Ovary (tissue), 7 donors: ENCODE measurements at regions not wholly inside any gene's neighbourhood (a gene's known extent, or its start where the extent isn't known, plus 50 kb on each side); places are given as distances from the start of the nearest gene placed in this dataset.

ENCODE experiments used
- DNase-seq, 5 donors: peaks; one replicate each; pipeline ENCODE4 v3.0.0-alpha.2; 2019 to 2020
- H3K27ac ChIP-seq, 2 donors: fragments of 200-600 bp; one replicate each; pipeline versions ENCODE4 v1.5.1 to v1.8.0; 2019 to 2022
- H3K27me3 ChIP-seq: fragments of 200-600 bp; one replicate; pipeline ENCODE4 v1.8.0; 2022
- H3K36me3 ChIP-seq: fragments of 200-600 bp; sonication (generic); one replicate; pipeline ENCODE4 v1.5.1; 2019
- H3K4me1 ChIP-seq: one replicate; pipeline ENCODE4 v1.8.1; 2013; ENCODE audit warnings: mild to moderate bottlenecking, moderate library complexity; ENCODE audit not compliant: insufficient read depth
- H3K4me3 ChIP-seq: fragments of 200-600 bp; sonication (generic); one replicate; pipeline ENCODE4 v1.5.1; 2017
- H3K9me3 ChIP-seq, 2 donors: fragments of 200-600 bp in 1 of 2; sonication (generic) in 1 of 2; one replicate each; pipeline versions ENCODE4 v1.5.1 to v1.8.1; 2013 to 2019; ENCODE audit warnings: mild to moderate bottlenecking in 1 of 2, moderate library complexity in 1 of 2
- EP300 ChIP-seq: sonication (generic); formaldehyde crosslinking; IDR thresholded peaks from one replicate; pipeline ENCODE4 v1.6.1; 2017; ENCODE audit warnings: antibody characterized with exemption
- POLR2A ChIP-seq: fragments of 450-650 bp; IDR thresholded peaks from one replicate; pipeline ENCODE4 v1.6.1; 2017; ENCODE audit warnings: antibody characterized with exemption, mild to moderate bottlenecking, moderate library complexity
- WGBS, 3 donors: extraction: QIAGEN DNeasy Blood & Tissue Kit in 1 of 3; methylation state at CpG; one replicate each; pipeline versions ENCODE4 v1.1.5 to v1.1.7; 2013 to 2017; 5-methylcytosine and 5-hydroxymethylcytosine counted together
- intact Hi-C, 4 donors: fragments of 100-400 bp; cut with DNase I; formaldehyde crosslinking; loops; one replicate each; pipeline versions ENCODE4 v1.11.0 to v1.15.1; 2022 to 2023
- TF ChIP-seq, protein P1 (sequence below), 3 donors: fragments of 450-650 bp in 2 of 3; fragments of 200-600 bp in 1 of 3; IDR thresholded peaks; one replicate each; pipeline versions ENCODE4 v1.5.1 to v1.8.0; 2016 to 2022; ENCODE audit warnings: antibody characterized with exemption in 3 of 3, mild to moderate bottlenecking in 1 of 3
- donor health status: DM: no; HTN: no; CAD: no; lungs with moderate emphysema.
- donor health status: DM: no; HTN: no; CAD: no.
- donor health status: Bipolar disorder and iron deficiency.
- donor health status: DM: no; HTN: no; CAD: no.
- donor health status: DM: yes; HTN: yes; CAD: no.

DNA sequence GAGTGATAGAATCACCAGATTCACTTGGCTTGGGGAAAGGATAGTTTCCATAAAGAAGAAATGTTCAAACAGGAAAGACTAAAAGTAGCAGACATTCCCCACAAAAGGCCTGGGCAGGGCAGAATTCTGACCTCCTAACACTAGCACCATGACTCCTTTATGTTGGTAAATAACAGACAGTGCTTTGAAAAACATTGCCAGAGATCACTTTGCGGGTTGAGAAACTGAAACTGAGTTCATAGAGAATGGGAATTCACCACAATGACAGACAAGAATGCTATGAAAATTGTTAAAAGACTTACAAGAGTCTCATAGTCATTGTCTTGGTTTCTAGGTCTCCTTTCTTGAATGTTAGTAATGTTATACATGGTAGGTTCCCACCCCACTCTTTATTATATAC lies 172.5 kb upstream of the GLRA1 start:
- Histone ChIP-seq H3K4me1 (no peaks in the 10 kb centered on the region), H3K36me3 (no peaks in the 10 kb centered on the region), H3K27ac (no peak overlapping the region), H3K27me3 (no peaks in the 10 kb centered on the region), H3K9me3 (no peaks in the 10 kb centered on the region), H3K4me3 (no peak overlapping the region)
- intact Hi-C loops: no loop called here
- WGBS, 3 donors: 49 to 51% (median 50%) methylated on average over 1 of the region's 1 CpG
- no peak for DNase-seq
- TF ChIP-seq EP300: no peak
- TF ChIP-seq, protein P1, sequence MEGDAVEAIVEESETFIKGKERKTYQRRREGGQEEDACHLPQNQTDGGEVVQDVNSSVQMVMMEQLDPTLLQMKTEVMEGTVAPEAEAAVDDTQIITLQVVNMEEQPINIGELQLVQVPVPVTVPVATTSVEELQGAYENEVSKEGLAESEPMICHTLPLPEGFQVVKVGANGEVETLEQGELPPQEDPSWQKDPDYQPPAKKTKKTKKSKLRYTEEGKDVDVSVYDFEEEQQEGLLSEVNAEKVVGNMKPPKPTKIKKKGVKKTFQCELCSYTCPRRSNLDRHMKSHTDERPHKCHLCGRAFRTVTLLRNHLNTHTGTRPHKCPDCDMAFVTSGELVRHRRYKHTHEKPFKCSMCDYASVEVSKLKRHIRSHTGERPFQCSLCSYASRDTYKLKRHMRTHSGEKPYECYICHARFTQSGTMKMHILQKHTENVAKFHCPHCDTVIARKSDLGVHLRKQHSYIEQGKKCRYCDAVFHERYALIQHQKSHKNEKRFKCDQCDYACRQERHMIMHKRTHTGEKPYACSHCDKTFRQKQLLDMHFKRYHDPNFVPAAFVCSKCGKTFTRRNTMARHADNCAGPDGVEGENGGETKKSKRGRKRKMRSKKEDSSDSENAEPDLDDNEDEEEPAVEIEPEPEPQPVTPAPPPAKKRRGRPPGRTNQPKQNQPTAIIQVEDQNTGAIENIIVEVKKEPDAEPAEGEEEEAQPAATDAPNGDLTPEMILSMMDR (IDR thresholded peaks at IDR 0.05): no peak
- TF ChIP-seq POLR2A: no peak

DNA sequence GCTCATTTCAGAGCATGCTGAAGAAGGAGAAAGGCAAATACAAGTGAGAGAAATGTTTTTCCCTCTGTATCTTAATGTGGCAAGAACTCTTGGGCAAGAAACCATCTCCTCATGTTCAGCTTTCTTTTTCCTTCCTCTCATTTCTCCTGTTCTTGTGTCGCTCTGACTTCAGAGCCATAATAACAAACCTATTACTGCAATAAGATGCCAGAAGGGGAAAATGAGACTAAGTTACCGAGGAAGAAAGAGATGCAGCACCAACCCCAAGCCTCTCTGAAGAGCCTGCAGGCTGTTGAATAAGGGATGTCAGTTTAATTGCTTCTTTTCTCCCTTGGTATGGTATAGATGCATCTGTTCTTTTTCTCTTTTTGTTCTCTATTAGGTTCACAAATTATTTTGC lies 170.1 kb upstream of the GLRA1 start:
- Histone ChIP-seq H3K9me3 (no peaks in the 10 kb centered on the region), H3K27me3 (no peaks in the 10 kb centered on the region), H3K4me3 (no peak overlapping the region), H3K36me3 (no peaks in the 10 kb centered on the region), H3K4me1 (no peaks in the 10 kb centered on the region), H3K27ac (no peak overlapping the region)
- intact Hi-C loops: no loop called here
- TF ChIP-seq POLR2A: no peak
- TF ChIP-seq, protein P1 (IDR thresholded peaks at IDR 0.05): no peak
- TF ChIP-seq EP300: no peak
- DNase-seq: no peak
- 64 to 79% (median 75%) methylated on average over 2 of the region's 2 CpGs for WGBS, 3 donors

DNA sequence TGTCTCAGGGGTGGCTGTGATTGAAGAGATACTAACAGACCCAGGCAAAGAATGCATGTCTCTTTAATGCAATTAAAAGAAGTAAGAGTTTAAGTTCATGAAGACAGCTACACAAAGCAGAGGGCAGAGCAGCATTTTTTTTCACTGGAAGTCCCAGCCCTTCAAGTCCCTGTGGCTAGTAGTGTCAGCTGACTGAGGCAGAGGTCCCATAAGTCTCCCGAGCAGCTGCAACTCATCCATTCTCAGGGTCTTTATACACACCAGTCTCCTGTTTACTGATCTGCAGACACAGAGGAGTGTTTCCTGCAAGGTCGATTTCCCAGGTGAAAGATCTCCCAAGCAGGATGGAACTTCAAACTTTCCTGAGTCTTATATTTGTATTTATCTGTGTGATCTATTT lies 169.4 kb upstream of the GLRA1 start:
- Histone ChIP-seq H3K27ac (no peak overlapping the region), H3K27me3 (no peaks in the 10 kb centered on the region), H3K36me3 (no peaks in the 10 kb centered on the region), H3K4me3 (no peak overlapping the region), H3K4me1 (no peaks in the 10 kb centered on the region), H3K9me3 (no peaks in the 10 kb centered on the region)
- no peak for DNase-seq
- intact Hi-C loops: no loop called here
- TF ChIP-seq EP300: no peak
- WGBS, 3 donors: 12 to 20% (median 20%) methylated on average over 2 of the region's 2 CpGs

DNA sequence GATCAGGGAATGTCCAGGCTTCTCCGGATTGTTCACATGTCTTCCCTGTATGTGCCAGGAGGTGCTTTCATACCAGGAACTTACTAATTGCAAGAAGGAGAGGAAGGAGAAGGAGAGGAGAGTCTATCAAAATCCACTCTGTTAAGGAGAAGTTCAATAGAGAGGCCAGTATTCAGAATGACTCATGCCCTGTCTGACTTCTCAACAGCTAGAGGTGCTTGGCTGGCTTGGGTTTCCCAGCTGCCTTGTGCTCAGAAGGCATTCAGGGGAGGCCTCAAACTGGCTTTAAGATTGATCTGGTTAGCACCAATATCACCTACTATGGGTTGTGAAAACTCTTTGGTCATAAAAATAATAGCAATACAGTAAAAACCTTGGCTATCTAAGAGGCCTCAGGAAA lies 167.9 kb upstream of the GLRA1 start:
- 68 to 80% (median 75%) methylated on average over 1 of the region's 1 CpG for whole genome bisulfite sequencing, 3 donors
- no peaks in the 10 kb centered on the region for H3K9me3 ChIP-seq
- H3K27ac ChIP-seq: no peak overlapping the region
- no peak overlapping the region for H3K4me3 ChIP-seq
- H3K36me3 ChIP-seq: no peaks in the 10 kb centered on the region
- no peaks in the 10 kb centered on the region for H3K27me3 ChIP-seq
- TF ChIP-seq EP300: no peak
- TF ChIP-seq, protein P1 (IDR thresholded peaks at IDR 0.05): no peak
- TF ChIP-seq POLR2A: no peak
- intact Hi-C loops: no loop called here
- no peaks in the 10 kb centered on the region for H3K4me1 ChIP-seq
- DNase-seq: no peak

DNA sequence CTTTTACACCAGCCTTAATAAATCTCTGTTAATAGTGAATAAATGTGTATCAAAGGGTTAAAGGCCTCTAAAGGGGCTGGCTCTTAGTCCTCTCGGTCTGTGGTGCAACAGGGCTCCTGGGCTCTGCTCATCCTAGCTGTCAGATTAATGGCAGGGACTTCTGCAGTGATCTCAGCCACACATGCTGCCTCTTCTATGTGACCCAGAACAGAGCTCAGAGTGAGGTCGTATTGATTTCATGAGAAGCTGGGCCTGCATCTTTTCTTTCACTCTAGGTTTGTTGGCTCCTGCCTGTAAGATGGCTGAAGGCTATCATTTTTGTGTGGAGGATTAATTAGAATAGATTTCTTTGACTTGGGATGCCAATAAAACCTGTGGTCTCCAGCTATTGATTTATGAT lies 165.0 kb upstream of the GLRA1 start:
- no peak overlapping the region for H3K27ac ChIP-seq
- no peaks in the 10 kb centered on the region for H3K27me3 ChIP-seq
- no peak for DNase-seq
- WGBS, 3 donors: 58 to 66% (median 58%) methylated on average over 2 of the region's 2 CpGs
- H3K4me3 ChIP-seq: no peak overlapping the region
- no peaks in the 10 kb centered on the region for H3K9me3 ChIP-seq
- H3K36me3 ChIP-seq: no peaks in the 10 kb centered on the region
- TF ChIP-seq EP300: no peak
- TF ChIP-seq POLR2A: no peak
- intact Hi-C loops: no loop called here
- no peaks in the 10 kb centered on the region for H3K4me1 ChIP-seq

DNA sequence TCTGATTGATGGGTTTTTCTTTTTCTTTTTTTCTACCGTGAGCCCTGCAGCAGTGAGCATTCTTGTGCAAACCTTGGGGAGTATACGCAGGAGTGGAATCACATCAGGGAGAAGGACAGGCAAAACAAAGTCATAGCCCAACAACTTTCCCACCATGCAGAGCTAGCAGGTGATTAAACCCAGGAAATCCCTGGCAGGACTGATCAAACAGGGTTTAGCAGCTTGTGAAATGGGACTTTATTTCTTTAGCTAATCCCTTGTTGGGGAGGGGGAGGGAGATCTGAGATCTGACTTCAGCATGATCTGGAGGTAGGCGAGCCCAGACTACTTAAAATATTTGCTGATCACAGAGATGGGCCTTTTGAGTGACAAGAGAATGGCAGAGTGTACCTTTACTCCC lies 162.0 kb upstream of the GLRA1 start:
- Histone ChIP-seq H3K4me3 (no peak overlapping the region), H3K36me3 (no peaks in the 10 kb centered on the region), H3K27ac (no peak overlapping the region), H3K9me3 (no peaks in the 10 kb centered on the region), H3K4me1 (no peaks in the 10 kb centered on the region), H3K27me3 (no peaks in the 10 kb centered on the region)
- no peak for DNase-seq
- TF ChIP-seq EP300 (no peak), POLR2A (no peak)
- TF ChIP-seq, protein P1 (IDR thresholded peaks at IDR 0.05): no peak
- 51 to 59% (median 57%) methylated on average over 3 of the region's 3 CpGs for WGBS, 3 donors
- intact Hi-C loops: no loop called here
